Stimulated activated memory B cell treated with anti-CD40 and anti-IgM and Interleukin-4, amounts not matched to agents 10 μg/mL and 1 μg/mL and 100 μg/mL, for 72 hours (primary cell): ENCODE measurements at regions not wholly inside any gene's neighbourhood (a gene's known extent, or its start where the extent isn't known, plus 50 kb on each side); places are given as distances from the start of the nearest gene placed in this dataset.
A peak's percentile ranks its signal among the peaks of the same experiment; 100 is the strongest.
"Not testable (repeated sequence)": the region's sequence is repeated elsewhere in the genome, so short reads cannot be mapped to it uniquely, and the experiment has no call there.

ENCODE experiments used
- ATAC-seq: fragments of 150-1000 bp; cut with Tn5 transposase; 2 replicates; pipeline ENCODE4 v1.10.0; 2021
- H3K27ac Mint-ChIP-seq: one replicate; pipeline ENCODE4 v1.8.0; 2022; ENCODE audit warnings: mild to moderate bottlenecking, mixed read lengths
- H3K27me3 Mint-ChIP-seq: one replicate; pipeline ENCODE4 v1.8.0; 2022; ENCODE audit warnings: mixed read lengths
- H3K36me3 Mint-ChIP-seq: one replicate; pipeline ENCODE4 v1.8.0; 2022; ENCODE audit warnings: mixed read lengths
- H3K4me1 Mint-ChIP-seq: one replicate; pipeline ENCODE4 v1.8.0; 2022; ENCODE audit warnings: mixed read lengths
- H3K4me3 Mint-ChIP-seq: one replicate; pipeline ENCODE4 v1.8.0; 2022; ENCODE audit warnings: mild to moderate bottlenecking, moderate library complexity, mixed read lengths
- H3K9me3 Mint-ChIP-seq: one replicate; pipeline ENCODE4 v1.8.0; 2022; ENCODE audit warnings: mixed read lengths

DNA sequence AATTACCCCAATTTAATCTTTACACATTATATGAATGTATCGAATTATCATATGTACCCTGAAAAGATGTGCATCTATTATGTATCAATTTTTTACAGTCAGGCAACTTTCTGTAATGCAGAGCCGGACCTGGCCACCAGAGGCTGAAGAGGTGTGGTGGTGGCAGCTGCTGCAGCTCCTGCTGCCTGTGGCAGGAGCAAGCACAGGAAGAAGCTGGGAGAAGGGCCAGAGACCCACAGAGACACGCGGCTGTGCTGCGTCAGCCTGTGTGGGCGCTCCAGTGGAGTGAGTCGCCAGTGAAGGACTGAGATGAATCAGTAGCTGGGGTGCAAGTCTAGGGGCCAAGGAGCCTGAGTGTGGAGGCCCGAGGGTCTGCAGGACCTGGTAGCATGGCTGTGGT lies 74.3 kb upstream of the COG2 start:
- H3K27ac Mint-ChIP-seq: no peak overlapping the region
- ATAC-seq: peak; percentile 20

DNA sequence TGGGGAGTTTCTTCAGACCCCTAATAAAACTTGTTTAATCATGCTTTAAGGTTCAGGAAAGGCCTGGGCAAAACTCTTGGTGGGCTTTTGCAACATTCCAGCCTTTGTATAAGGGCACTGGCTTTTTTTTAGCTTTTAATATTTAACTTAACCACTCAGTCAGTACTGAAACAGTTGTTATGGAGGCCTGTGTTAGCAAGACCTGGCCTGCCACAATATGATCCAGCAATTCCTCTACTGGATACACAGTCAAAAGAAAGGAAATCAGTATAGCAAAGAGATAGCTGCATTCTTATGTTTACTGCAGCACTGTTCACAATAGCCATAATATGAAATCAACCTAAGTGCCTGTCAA lies 75.1 kb upstream of the COG2 start:
- no peaks in the 10 kb centered on the region for H3K36me3 Mint-ChIP-seq
- no peaks in the 10 kb centered on the region for H3K4me1 Mint-ChIP-seq
- H3K9me3 Mint-ChIP-seq: no peaks in the 10 kb centered on the region
- ATAC-seq: no peak
- peaks cover 35% of the 10 kb centered on the region for H3K27me3 Mint-ChIP-seq
- no peak overlapping the region for H3K27ac Mint-ChIP-seq
- no peak overlapping the region for H3K4me3 Mint-ChIP-seq

More for the DNA sequence above, 74.3 kb upstream of the COG2 start:
- H3K36me3 Mint-ChIP-seq: no peaks in the 10 kb centered on the region
- no peaks in the 10 kb centered on the region for H3K9me3 Mint-ChIP-seq
- no peaks in the 10 kb centered on the region for H3K4me1 Mint-ChIP-seq
- peaks cover 32% of the 10 kb centered on the region for H3K27me3 Mint-ChIP-seq
- H3K4me3 Mint-ChIP-seq: no peak overlapping the region

DNA sequence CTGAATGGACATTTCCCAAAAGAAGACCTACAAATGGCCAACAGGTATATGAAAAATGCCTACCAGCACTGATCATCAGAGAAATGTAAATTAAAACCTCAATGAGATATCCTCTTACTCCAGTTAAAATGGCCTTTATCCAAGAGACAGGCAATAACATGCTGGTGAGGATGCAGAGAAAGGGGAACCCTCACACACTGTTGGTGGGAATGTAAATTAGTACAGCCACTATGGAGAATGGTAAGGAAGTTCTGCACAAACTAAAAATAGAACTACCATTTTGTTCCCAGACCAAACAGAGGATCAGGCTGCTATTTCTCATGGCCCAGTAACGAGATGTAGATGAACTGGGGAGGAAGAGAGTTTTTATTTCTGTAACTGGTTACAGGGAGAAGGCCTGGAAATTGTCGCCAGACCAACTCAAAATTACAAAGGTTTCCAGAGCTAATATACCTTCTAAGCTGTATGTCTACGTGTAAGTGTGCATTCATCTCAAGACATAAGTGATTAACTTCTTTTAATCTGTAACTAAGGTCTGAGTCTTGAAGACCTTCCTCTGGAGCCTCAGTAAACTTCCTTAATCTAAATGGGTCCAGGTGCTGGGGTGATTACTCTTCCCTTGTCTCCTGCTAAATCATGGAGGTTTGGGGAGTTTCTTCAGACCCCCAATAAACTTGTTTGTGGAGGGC lies 75.6 kb upstream of the COG2 start:
- H3K9me3 Mint-ChIP-seq, ATAC-seq, H3K4me1 Mint-ChIP-seq, H3K36me3 Mint-ChIP-seq, H3K27ac Mint-ChIP-seq, H3K4me3 Mint-ChIP-seq: not testable (repeated sequence)
- peaks cover 35% of the 10 kb centered on the region for H3K27me3 Mint-ChIP-seq

DNA sequence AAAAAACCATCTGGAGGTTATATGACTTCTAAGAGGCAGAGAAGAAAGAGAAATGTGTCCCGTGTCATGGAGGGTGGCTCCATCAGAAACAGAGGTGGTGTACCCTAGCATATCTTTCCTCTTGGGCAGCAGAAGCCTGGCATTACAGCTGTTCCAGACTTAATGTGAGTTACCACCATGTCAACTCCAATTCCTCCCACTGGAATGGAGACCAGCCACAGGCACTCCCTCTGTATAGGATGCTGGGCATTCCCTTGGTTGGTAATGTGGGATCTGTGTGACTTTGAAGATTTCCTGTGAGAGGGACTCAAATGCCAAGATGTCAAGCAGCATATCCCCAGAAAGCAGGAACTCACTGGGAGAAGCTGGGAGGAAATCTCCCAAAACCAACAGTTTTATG lies 77.1 kb upstream of the COG2 start:
- Mint-ChIP-seq H3K4me1 (no peaks in the 10 kb centered on the region), H3K27me3 (peaks cover 35% of the 10 kb centered on the region), H3K27ac (no peak overlapping the region), H3K9me3 (no peaks in the 10 kb centered on the region), H3K36me3 (no peaks in the 10 kb centered on the region), H3K4me3 (no peak overlapping the region)
- no peak for ATAC-seq

DNA sequence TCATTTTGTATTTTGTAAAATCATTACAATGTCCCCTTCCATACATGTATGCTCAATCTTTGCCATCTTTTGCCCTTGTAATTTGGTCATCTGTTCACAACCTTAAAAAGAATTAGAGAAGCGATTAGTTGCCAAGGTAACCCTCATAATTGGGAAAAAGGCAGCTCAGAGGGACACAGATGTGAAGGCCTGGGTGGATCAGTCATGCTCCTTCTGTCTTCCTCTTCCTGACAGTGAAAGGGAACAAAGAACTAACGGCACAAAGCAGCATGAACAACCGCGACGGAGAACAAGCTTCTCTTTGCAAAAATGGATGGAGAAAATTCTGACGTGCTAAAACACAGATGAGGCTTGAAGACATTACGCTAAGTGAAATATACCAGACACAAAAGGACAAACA lies 78.7 kb upstream of the COG2 start:
- Mint-ChIP-seq H3K4me3 (no peak overlapping the region), H3K4me1 (no peaks in the 10 kb centered on the region), H3K27ac (no peak overlapping the region), H3K27me3 (peaks cover 30% of the 10 kb centered on the region), H3K9me3 (no peaks in the 10 kb centered on the region), H3K36me3 (no peaks in the 10 kb centered on the region)
- ATAC-seq: no peak

DNA sequence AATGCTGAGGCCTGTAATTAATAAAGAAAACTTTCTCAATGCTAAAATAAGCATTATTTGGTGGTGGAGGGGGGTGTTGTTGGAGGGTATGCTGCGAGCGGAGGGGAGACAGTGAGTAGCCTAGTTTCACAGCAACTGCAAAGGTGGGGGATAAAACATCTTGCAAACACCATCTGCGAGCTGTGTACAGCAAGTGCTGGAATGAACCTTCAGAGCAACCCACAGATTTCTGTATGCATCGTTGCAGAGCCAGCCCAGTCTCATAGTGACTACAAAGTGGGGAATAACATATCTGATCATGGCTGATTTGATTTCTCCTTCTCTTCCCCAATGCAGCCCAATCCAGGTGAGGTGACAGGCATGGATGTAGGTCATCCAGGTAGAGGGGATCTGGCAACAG lies 80.7 kb upstream of the COG2 start:
- peaks cover 44% of the 10 kb centered on the region for H3K27me3 Mint-ChIP-seq
- no peaks in the 10 kb centered on the region for H3K4me1 Mint-ChIP-seq
- no peak overlapping the region for H3K27ac Mint-ChIP-seq
- no peaks in the 10 kb centered on the region for H3K36me3 Mint-ChIP-seq
- no peaks in the 10 kb centered on the region for H3K9me3 Mint-ChIP-seq
- H3K4me3 Mint-ChIP-seq: no peak overlapping the region
- no peak for ATAC-seq

DNA sequence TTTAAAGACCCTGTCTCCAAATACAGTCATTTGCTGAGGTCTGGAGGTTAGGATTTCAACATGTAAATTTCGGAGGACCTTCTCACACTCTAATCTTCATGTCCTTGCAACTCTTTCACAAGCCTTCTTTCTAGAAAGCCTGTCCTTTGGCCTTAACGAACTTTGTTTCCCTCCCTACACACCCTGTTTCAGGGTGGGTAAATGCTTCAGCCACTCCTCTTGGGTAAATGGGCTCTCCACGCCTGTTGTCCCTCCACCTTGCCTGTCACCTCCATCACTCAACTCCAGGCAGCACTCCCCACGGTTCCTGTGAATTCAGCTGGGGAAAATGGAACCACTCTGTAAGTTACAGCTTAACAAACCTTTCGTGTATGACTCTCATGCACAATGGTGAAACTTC lies 84.0 kb upstream of the COG2 start:
- Mint-ChIP-seq H3K4me3 (no peak overlapping the region), H3K9me3 (no peaks in the 10 kb centered on the region), H3K36me3 (no peaks in the 10 kb centered on the region), H3K27me3 (peaks cover 40% of the 10 kb centered on the region), H3K27ac (no peak overlapping the region), H3K4me1 (no peaks in the 10 kb centered on the region)
- no peak for ATAC-seq

DNA sequence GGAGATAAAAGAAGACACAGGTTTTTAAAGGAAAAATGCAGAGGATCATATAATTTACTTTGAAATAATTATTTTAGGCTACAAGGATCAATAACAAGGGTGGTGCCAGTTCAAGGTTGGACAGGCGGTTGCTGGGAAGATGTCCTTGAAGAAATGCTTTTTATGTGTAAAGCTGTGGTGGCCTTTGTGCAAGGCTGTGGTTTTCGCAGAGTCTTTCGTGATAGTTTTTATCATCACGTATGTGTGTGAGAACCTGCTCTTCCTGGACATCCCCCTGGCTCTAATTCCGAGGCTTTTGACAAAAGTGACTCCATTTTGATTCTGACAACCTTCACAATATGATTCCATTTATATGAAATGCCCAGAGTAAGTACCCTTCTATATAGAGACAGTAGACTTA lies 85.8 kb upstream of the COG2 start:
- Mint-ChIP-seq H3K27me3 (peaks cover 53% of the 10 kb centered on the region), H3K4me1 (no peaks in the 10 kb centered on the region), H3K9me3 (peaks cover 4% of the 10 kb centered on the region)

DNA sequence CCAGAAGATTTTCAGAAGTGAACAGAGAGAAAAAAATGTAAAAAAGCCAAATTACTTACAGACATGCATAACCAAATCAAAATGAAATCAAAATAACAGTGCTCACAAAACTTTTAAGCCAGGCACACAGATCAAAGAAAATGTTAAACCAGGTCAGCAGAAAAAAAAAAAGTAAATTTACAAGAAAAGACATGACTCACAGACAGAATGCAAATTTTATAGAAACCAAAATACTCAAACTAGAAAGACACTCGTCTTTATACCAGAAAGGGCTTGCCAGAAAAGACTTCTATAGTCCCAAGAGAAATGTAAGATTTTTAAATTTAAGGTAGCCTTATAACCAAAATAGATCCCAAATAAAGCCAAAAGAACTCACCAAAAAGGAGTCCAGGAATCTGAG lies 86.5 kb upstream of the COG2 start:
- Mint-ChIP-seq H3K27ac (no peak overlapping the region), H3K9me3 (peaks cover 8% of the 10 kb centered on the region), H3K36me3 (no peaks in the 10 kb centered on the region), H3K4me3 (no peak overlapping the region), H3K4me1 (no peaks in the 10 kb centered on the region), H3K27me3 (peaks cover 59% of the 10 kb centered on the region)
- ATAC-seq: no peak

More for the DNA sequence above, 85.8 kb upstream of the COG2 start:
- H3K36me3 Mint-ChIP-seq: no peaks in the 10 kb centered on the region
- no peak overlapping the region for H3K27ac Mint-ChIP-seq
- no peak overlapping the region for H3K4me3 Mint-ChIP-seq
- no peak for ATAC-seq

DNA sequence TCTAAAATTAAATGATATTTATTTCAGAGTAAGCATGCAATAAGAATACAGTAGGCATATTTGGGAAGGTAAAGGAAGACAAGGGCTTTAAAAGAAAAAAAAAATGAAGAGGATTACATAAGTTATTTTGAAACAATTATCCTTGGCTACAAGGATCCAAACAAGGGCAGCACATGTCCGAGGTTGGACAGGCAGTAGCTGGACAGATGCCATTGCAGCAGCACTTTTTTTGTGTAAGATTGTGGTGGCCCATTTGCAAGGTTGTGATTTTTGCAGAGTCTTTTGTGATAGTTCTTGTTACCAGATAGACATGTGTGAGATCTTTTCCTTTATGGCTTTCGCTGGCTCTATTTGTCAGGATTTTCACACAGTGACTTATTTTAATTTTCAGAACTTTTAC lies 89.4 kb upstream of the COG2 start:
- ATAC-seq: no peak
- H3K27ac Mint-ChIP-seq: no peak overlapping the region
- no peaks in the 10 kb centered on the region for H3K4me1 Mint-ChIP-seq
- H3K27me3 Mint-ChIP-seq: peaks cover 61% of the 10 kb centered on the region
- H3K9me3 Mint-ChIP-seq: peaks cover 8% of the 10 kb centered on the region
- H3K36me3 Mint-ChIP-seq: no peaks in the 10 kb centered on the region
- H3K4me3 Mint-ChIP-seq: no peak overlapping the region

DNA sequence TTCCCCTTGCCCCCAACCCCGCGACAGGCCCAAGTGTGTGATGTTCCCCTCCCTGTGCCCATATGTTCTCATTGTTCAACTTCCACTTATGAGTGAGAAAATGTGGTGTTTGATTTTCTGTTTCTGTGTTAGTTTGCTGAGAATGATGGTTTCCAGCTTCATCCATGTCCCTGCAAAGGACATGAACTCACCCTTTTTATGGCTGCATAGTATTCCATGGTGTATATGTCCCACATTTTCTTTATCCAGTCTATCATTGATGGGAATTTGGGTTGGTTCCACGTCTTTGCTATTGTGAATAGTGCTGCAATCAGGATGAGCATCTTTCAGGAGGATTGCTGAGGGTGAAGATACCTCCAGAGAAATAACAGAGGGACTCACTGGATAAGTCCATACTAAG lies 91.3 kb upstream of the COG2 start:
- not testable (repeated sequence) for H3K4me3 Mint-ChIP-seq, H3K9me3 Mint-ChIP-seq, H3K27ac Mint-ChIP-seq, H3K36me3 Mint-ChIP-seq, H3K4me1 Mint-ChIP-seq, ATAC-seq
- peaks cover 47% of the 10 kb centered on the region for H3K27me3 Mint-ChIP-seq

DNA sequence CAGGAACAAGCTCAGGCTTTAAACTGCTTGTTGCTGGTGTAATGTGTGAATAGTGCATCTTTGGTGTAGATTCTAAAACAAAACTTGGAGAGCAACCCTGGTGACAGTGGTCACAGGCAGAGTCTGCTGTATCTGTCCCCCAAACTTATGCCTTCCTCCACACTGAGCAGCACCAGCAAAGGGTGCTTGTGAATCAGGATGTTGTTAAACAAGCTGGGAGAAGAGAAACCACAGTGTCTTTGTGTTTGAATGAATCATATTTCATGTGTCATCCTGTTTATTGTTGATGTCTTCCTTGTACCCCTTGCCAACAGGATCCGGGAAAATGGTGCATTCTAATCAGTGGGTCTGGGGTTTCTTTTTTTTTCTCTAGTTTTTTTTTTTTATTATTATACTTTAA lies 91.9 kb upstream of the COG2 start:
- H3K9me3 Mint-ChIP-seq: peaks cover 8% of the 10 kb centered on the region
- H3K4me3 Mint-ChIP-seq: no peak overlapping the region
- ATAC-seq: no peak
- H3K27me3 Mint-ChIP-seq: peaks cover 46% of the 10 kb centered on the region
- H3K36me3 Mint-ChIP-seq: no peaks in the 10 kb centered on the region
- no peak overlapping the region for H3K27ac Mint-ChIP-seq
- H3K4me1 Mint-ChIP-seq: no peaks in the 10 kb centered on the region

DNA sequence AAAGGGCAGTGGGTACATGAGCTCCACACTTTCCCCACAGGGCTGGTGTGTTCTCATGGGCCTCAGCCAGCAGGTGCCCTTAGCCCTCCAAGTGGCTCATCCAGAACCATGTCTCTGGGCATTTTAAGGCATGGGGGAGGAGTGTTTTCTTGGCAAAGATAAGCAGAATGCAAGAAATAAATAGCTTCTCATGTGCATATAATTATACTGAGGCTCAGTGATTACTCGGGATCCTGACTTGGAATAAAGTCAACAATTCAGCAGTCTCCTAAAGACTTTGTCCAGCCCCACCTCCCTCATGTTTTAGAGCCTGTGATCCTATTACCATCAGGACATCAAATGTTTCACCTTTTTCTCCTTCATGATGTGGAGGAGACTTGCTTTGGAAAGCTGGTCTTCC lies 92.7 kb upstream of the COG2 start:
- no peaks in the 10 kb centered on the region for H3K4me1 Mint-ChIP-seq
- peaks cover 8% of the 10 kb centered on the region for H3K9me3 Mint-ChIP-seq
- ATAC-seq: no peak
- H3K4me3 Mint-ChIP-seq: no peak overlapping the region
- no peaks in the 10 kb centered on the region for H3K36me3 Mint-ChIP-seq
- peaks cover 46% of the 10 kb centered on the region for H3K27me3 Mint-ChIP-seq
- no peak overlapping the region for H3K27ac Mint-ChIP-seq

DNA sequence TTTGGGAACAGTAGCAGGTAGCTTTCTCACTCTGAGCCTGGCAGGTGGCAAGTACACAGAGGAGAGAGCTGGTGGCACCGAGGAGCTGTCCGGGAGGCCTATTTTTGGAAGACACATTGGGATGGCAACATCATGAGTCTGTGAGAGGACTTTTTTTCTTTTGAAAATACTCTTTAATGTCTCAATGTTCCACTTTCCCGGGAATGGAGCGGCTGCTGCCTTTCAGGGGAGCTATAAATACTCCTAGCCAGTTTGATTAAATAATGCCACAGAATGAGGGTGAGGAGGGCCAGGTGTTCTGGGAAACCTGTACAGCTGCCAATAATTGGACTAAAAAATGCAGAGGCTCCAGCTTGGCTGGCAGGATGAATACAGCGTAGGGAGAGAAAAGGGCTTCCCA lies 93.3 kb upstream of the COG2 start:
- H3K27me3 Mint-ChIP-seq: peaks cover 44% of the 10 kb centered on the region
- ATAC-seq: no peak
- H3K4me3 Mint-ChIP-seq: no peak overlapping the region
- H3K9me3 Mint-ChIP-seq: peaks cover 8% of the 10 kb centered on the region
- no peaks in the 10 kb centered on the region for H3K36me3 Mint-ChIP-seq
- H3K27ac Mint-ChIP-seq: no peak overlapping the region
- no peaks in the 10 kb centered on the region for H3K4me1 Mint-ChIP-seq

DNA sequence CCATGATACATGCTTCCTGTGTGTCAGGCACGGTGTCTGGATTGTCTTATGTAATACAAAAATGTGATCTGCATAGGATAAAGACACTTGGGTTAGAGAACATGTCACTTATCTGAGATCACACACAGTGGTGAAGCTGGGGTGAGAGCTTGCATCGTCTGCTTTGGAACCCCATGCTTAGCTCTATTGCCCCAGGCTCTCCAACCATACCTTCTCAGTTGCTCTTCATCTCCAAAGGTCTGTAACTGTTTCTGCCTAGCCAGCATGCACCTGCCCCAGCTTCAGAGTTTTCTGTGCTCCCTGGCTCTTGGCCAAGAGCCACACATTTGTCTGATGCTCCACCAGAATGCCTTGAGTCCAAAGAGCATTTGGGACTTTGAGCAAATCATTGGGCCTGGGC lies 93.9 kb upstream of the COG2 start:
- no peak overlapping the region for H3K4me3 Mint-ChIP-seq
- no peaks in the 10 kb centered on the region for H3K4me1 Mint-ChIP-seq
- H3K36me3 Mint-ChIP-seq: no peaks in the 10 kb centered on the region
- no peak overlapping the region for H3K27ac Mint-ChIP-seq
- H3K9me3 Mint-ChIP-seq: peaks cover 8% of the 10 kb centered on the region
- ATAC-seq: no peak
- peaks cover 37% of the 10 kb centered on the region for H3K27me3 Mint-ChIP-seq

DNA sequence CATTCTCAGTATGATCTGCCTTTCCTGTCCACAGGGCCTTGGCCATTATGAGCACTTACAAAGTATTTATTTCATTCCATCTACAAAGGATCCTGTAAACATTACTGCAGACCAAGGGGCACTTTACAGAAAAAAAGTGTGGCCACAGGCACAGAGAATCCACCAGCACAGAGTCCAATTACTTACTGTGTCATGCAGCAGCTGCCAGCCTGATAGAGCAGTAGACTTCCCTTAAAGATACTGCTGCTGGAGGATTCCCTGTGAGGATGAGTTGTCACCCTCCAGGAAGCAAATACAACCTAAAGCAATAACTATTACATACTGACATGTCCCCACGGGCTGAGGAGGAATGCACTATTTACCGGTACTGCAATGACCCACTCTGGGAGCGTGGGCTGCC lies 97.1 kb upstream of the COG2 start:
- Mint-ChIP-seq H3K9me3 (no peaks in the 10 kb centered on the region), H3K27me3 (peaks cover 11% of the 10 kb centered on the region), H3K36me3 (no peaks in the 10 kb centered on the region), H3K4me3 (no peak overlapping the region), H3K27ac (no peak overlapping the region), H3K4me1 (no peaks in the 10 kb centered on the region)
- no peak for ATAC-seq

DNA sequence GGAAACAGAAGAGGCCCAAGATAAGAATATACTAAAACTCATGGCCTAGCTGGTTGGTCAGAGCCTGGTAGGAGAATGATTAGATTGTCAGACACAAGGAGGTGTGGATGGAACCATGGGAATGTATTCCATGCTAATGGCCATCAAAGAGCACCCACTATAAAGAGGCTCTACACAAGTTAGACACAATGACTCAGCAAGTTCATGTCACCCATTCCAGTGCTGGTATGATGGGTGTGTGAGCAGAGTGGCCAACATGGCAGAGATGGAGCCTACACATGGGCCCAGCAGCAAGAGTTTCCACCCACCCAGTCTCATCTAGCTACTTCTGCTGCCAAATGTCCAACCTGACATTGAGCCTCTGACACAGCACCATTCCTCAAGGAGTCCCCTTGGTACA lies 97.5 kb upstream of the COG2 start:
- Mint-ChIP-seq H3K9me3 (no peaks in the 10 kb centered on the region), H3K4me3 (no peak overlapping the region), H3K27me3 (peaks cover 11% of the 10 kb centered on the region), H3K27ac (no peak overlapping the region), H3K4me1 (no peaks in the 10 kb centered on the region), H3K36me3 (no peaks in the 10 kb centered on the region)
- ATAC-seq: no peak
